HepG2 (cell line): ENCODE measurements at regions not wholly inside any gene's neighbourhood (a gene's known extent, or its start where the extent isn't known, plus 50 kb on each side); places are given as distances from the start of the nearest gene placed in this dataset.

Experiments
- ATAC-seq: fragments of 200-7000 bp; cut with Tn5 transposase; 3 replicates; pipeline ENCODE4 v1.9.1; 2020; ENCODE audit warnings: mild to moderate bottlenecking, moderate library complexity
- BruUV-seq: library from RNA; stranded (reverse); fragments of 400-500 nt; replicated peaks from 2 replicates; lab custom pipeline; 2021; lab: Mats Ljungman, UMichigan
- CTCF ChIA-PET: fragments of 300-600 bp; formaldehyde crosslinking; extraction: SDS; loops from one replicate; lab custom pipeline; 2021; ENCODE audit warnings: low total read pairs, inconsistent platforms, low intra/inter-chr PET ratio; lab: Yijun Ruan, JAX
- POLR2A ChIA-PET: fragments of 350-600 bp; sonication (Branson Sonifier 250); formaldehyde crosslinking; loops from one replicate; lab custom pipeline; 2020; ENCODE audit warnings: antibody characterized with exemption, inconsistent platforms; lab: Yijun Ruan, JAX
- DNase-seq: peaks from one replicate; pipeline ENCODE4 v3.0.0-alpha.2; 2015; ENCODE audit warnings: low spot score
- FAIRE-seq: peaks from 3 replicates; lab custom pipeline; 2011; peaks lifted over from hg19 to GRCh38; lab: Jason Lieb, UNC
- H2AFZ ChIP-seq: one replicate; pipeline ENCODE4 v1.6.1; 2011; ENCODE audit warnings: low read length, inconsistent platforms
- H3K27ac ChIP-seq: fragments of 300-600 bp; 3 replicates; pipeline ENCODE4 v1.8.0; 2011; ENCODE audit warnings: mixed run types, mild to moderate bottlenecking, mixed read lengths, low read length, inconsistent platforms; ENCODE audit not compliant: insufficient read depth; ENCODE audit errors: extremely low read length
- H3K27me3 ChIP-seq, 2 experiments: fragments of 200-600 bp in 1 of 2; 2 replicates in 1 of 2; 3 replicates in 1 of 2; pipeline versions ENCODE4 v1.6.0 to v1.8.0; 2011; ENCODE audit warnings: low read length in 2 of 2, mild to moderate bottlenecking in 2 of 2, moderate library complexity in 2 of 2, inconsistent platforms in 1 of 2; ENCODE audit not compliant: insufficient read depth in 2 of 2, control insufficient read depth in 1 of 2
- H3K36me3 ChIP-seq, 2 experiments: fragments of 200-600 bp in 1 of 2; replicated peaks in 1 of 2; 2 replicates in 1 of 2; 3 replicates in 1 of 2; pipeline versions ENCODE4 v1.5.1 to v1.8.0; 2011; ENCODE audit warnings: low read length in 2 of 2, inconsistent platforms in 1 of 2; ENCODE audit not compliant: insufficient read depth in 2 of 2, control insufficient read depth in 1 of 2
- H3K4me1 ChIP-seq: 2 replicates; pipeline ENCODE4 v1.5.1; 2012; ENCODE audit warnings: low read length, inconsistent platforms; ENCODE audit not compliant: insufficient read depth
- H3K4me2 ChIP-seq: 2 replicates; pipeline ENCODE4 v1.6.0; 2011; ENCODE audit warnings: low read depth, low read length, inconsistent platforms
- H3K4me3 ChIP-seq, 3 experiments: fragments of 200-600 bp in 1 of 3; sonication (generic), shearing (Covaris generic) in 1 of 3; replicated peaks in 1 of 3; 2 replicates each; pipeline ENCODE4 v1.5.1; 2011 to 2016; ENCODE audit warnings: low read length in 3 of 3, inconsistent platforms in 2 of 3, low read depth in 2 of 3, mild to moderate bottlenecking in 2 of 3, control low read depth in 1 of 3, mixed read lengths in 1 of 3; ENCODE audit not compliant: insufficient read depth in 1 of 3
- H3K79me2 ChIP-seq: one replicate; pipeline ENCODE4 v1.6.1; 2011; ENCODE audit warnings: low read length, inconsistent platforms; ENCODE audit not compliant: insufficient read depth
- H3K9ac ChIP-seq: 2 replicates; pipeline ENCODE4 v1.6.0; 2011; ENCODE audit warnings: mild to moderate bottlenecking, low read depth, low read length, inconsistent platforms; ENCODE audit not compliant: insufficient read depth
- H3K9me3 ChIP-seq: 2 replicates; pipeline ENCODE4 v1.5.1; 2012; ENCODE audit warnings: mild to moderate bottlenecking, low read length
- H4K20me1 ChIP-seq: 2 replicates; pipeline ENCODE4 v1.6.0; 2011; ENCODE audit warnings: inconsistent platforms, mild to moderate bottlenecking, low read length, moderate library complexity; ENCODE audit not compliant: insufficient read depth
- GABPA ChIP-seq, 2 experiments: IDR thresholded peaks; 2 replicates each; pipeline ENCODE4 v1.6.1; 2011 to 2016; ENCODE audit warnings: low read depth in 2 of 2, low read length in 1 of 2, missing biosample characterization in 1 of 2, missing genetic modification characterization in 1 of 2
- ISX ChIP-seq: sonication (generic); formaldehyde crosslinking; conservative IDR thresholded peaks from 2 replicates; pipeline ENCODE4 v1.5.0; 2020; ENCODE audit warnings: missing genetic modification reagents
- LBX2 ChIP-seq: sonication (generic); formaldehyde crosslinking; IDR thresholded peaks from 2 replicates; pipeline ENCODE4 v1.5.0; 2020; ENCODE audit warnings: missing genetic modification reagents, mild to moderate bottlenecking, borderline replicate concordance
- POGZ ChIP-seq: sonication (generic); formaldehyde crosslinking; IDR thresholded peaks from 2 replicates; pipeline ENCODE4 v1.4.0; 2020; ENCODE audit warnings: mild to moderate bottlenecking, missing genetic modification reagents
- RBM39 ChIP-seq: fragments of 200-400 bp; formaldehyde crosslinking; IDR thresholded peaks from one replicate; pipeline ENCODE4 v1.6.1; 2018; ENCODE audit warnings: antibody characterized with exemption, mild to moderate bottlenecking, low read depth, low read length; ENCODE audit not compliant: poor library complexity, severe bottlenecking
- RORA ChIP-seq: sonication (generic); formaldehyde crosslinking; IDR thresholded peaks from 2 replicates; pipeline ENCODE4 v1.5.0; 2020; ENCODE audit warnings: mild to moderate bottlenecking, missing genetic modification reagents, moderate library complexity
- SIN3A ChIP-seq: IDR thresholded peaks from 2 replicates; pipeline ENCODE4 v1.6.1; 2011; ENCODE audit warnings: low read depth, mild to moderate bottlenecking, control low read depth, low read length, borderline replicate concordance
- SKI ChIP-seq: fragments of 450-650 bp; IDR thresholded peaks from one replicate; pipeline ENCODE4 v1.6.1; 2018; ENCODE audit warnings: mild to moderate bottlenecking; ENCODE audit not compliant: partially characterized antibody
- SP4 ChIP-seq: sonication (generic); formaldehyde crosslinking; IDR thresholded peaks from 2 replicates; pipeline ENCODE4 v1.8.1; 2023; ENCODE audit warnings: mild to moderate bottlenecking, missing genetic modification reagents
- TFAP4 ChIP-seq: sonication (generic); IDR thresholded peaks from 2 replicates; pipeline ENCODE4 v1.6.1; 2016; ENCODE audit warnings: low read depth, borderline replicate concordance
- ZNF224 ChIP-seq: sonication (generic); formaldehyde crosslinking; IDR thresholded peaks from 2 replicates; pipeline ENCODE4 v1.5.0; 2020; ENCODE audit warnings: mild to moderate bottlenecking, missing genetic modification reagents
- ZNF775 ChIP-seq: sonication (generic); formaldehyde crosslinking; IDR thresholded peaks from 2 replicates; pipeline ENCODE4 v1.4.0; 2020; ENCODE audit warnings: missing genetic modification reagents, mild to moderate bottlenecking, moderate library complexity, borderline replicate concordance
- WGBS: methylation state at CpG from one replicate; pipeline ENCODE4 v1.1.6; 2017; ENCODE audit warnings: low lambda C conversion rate; 5-methylcytosine and 5-hydroxymethylcytosine counted together
- in situ Hi-C: cut with HindIII; loops from 2 replicates; pipeline ENCODE4 v1.10.0; 2017; ENCODE audit warnings: low pct_unique_long_range_greater_than_20kb; ENCODE audit not compliant: extremely low pct_ligation_motif_present
- intact Hi-C: fragments of 100-400 bp; cut with micrococcal nuclease; formaldehyde crosslinking; loops from one replicate; pipeline ENCODE4 v1.10.0; 2022; ENCODE audit not compliant: unreplicated experiment
- TF ChIP-seq, protein P1 (sequence below): sonication (generic); formaldehyde crosslinking; IDR thresholded peaks from 2 replicates; pipeline ENCODE4 v1.4.0; 2020; ENCODE audit warnings: missing genetic modification reagents

DNA sequence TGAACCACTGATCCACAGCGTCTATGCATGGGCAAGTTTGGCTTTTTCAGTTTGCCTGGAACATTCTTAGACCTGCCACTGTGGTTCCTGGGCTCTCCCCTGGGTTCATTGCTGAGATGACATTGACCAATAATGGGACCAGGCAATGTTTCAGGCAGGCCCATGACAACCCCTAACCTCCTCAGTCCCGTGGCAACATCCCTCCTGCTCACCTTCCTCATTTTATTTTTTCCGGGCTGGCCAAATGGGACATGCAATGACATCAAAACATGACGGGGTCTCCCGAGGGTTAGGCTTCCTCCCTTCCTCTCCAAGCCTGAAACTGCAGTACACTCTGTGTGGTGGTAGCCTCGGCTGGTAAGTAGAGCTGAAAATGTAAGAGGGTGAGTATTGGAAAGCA is 234.0 kb upstream of the RREB1 start:
- H3K9me3 ChIP-seq, result no peaks in the 10 kb centered on the region
- DNase-seq, result no peak
- H4K20me1 ChIP-seq, result no peaks in the 10 kb centered on the region
- ATAC-seq, result no peak
- POLR2A ChIA-PET, result no interaction called here
- peaks cover 0 to 7% of the 10 kb centered on the region in 2 experiments; a peak in 1 of 5 replicates for H3K27me3 ChIP-seq
- no TSS peak for BruUV-seq
- WGBS, result 27% methylated on average over 6 of the region's 6 CpGs
- TF ChIP-seq RORA (no peak), GABPA (IDR thresholded peaks at IDR 0.05; ENCODE audit: low read depth, low read length) (no peak), GABPA (CRISPR knock-in tag; IDR thresholded peaks at IDR 0.05; ENCODE audit: low read depth) (no peak), SP4 (no peak), TFAP4 (no peak), ZNF775 (CRISPR knock-in tag) (no peak), ISX (no peak), SKI (no peak), POGZ (CRISPR knock-in tag) (no peak), LBX2 (no peak), RBM39 (no peak), ZNF224 (CRISPR knock-in tag) (no peak), SIN3A (no peak)
- TF ChIP-seq, protein P1, sequence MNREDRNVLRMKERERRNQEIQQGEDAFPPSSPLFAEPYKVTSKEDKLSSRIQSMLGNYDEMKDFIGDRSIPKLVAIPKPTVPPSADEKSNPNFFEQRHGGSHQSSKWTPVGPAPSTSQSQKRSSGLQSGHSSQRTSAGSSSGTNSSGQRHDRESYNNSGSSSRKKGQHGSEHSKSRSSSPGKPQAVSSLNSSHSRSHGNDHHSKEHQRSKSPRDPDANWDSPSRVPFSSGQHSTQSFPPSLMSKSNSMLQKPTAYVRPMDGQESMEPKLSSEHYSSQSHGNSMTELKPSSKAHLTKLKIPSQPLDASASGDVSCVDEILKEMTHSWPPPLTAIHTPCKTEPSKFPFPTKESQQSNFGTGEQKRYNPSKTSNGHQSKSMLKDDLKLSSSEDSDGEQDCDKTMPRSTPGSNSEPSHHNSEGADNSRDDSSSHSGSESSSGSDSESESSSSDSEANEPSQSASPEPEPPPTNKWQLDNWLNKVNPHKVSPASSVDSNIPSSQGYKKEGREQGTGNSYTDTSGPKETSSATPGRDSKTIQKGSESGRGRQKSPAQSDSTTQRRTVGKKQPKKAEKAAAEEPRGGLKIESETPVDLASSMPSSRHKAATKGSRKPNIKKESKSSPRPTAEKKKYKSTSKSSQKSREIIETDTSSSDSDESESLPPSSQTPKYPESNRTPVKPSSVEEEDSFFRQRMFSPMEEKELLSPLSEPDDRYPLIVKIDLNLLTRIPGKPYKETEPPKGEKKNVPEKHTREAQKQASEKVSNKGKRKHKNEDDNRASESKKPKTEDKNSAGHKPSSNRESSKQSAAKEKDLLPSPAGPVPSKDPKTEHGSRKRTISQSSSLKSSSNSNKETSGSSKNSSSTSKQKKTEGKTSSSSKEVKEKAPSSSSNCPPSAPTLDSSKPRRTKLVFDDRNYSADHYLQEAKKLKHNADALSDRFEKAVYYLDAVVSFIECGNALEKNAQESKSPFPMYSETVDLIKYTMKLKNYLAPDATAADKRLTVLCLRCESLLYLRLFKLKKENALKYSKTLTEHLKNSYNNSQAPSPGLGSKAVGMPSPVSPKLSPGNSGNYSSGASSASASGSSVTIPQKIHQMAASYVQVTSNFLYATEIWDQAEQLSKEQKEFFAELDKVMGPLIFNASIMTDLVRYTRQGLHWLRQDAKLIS (CRISPR knock-in tag), result no peak
- no peaks in the 10 kb centered on the region for H3K36me3 ChIP-seq
- CTCF ChIA-PET, result no interaction called here
- no peak overlapping the region for H3K4me3 ChIP-seq
- no peak overlapping the region for H2AFZ ChIP-seq
- no peak overlapping the region for H3K9ac ChIP-seq
- no peak for FAIRE-seq
- H3K4me2 ChIP-seq, result no peak overlapping the region
- intact Hi-C loops (no loop called here), in situ Hi-C loops (no loop called here)
- H3K4me1 ChIP-seq, result no peaks in the 10 kb centered on the region
- H3K79me2 ChIP-seq, result no peaks in the 10 kb centered on the region
- no peak overlapping the region for H3K27ac ChIP-seq
